OCI-LY7 (cell line): ENCODE measurements at regions not wholly inside any gene's neighbourhood (a gene's known extent, or its start where the extent isn't known, plus 50 kb on each side); places are given as distances from the start of the nearest gene placed in this dataset.
"Not testable (repeated sequence)": the region's sequence is repeated elsewhere in the genome, so short reads cannot be mapped to it uniquely, and the experiment has no call there.

Experiments used
- BruUV-seq: library from RNA; stranded (reverse); fragments of 400-500 nt; replicated peaks from 2 replicates; lab custom pipeline; 2021; lab: Mats Ljungman, UMichigan
- CTCF ChIA-PET: fragments of 300-600 bp; sonication (Branson Sonifier 250); formaldehyde crosslinking; loops from one replicate; lab custom pipeline; 2022; ENCODE audit warnings: antibody characterized with exemption; ENCODE audit not compliant: unreplicated experiment; lab: Charles Lee
- POLR2A ChIA-PET: fragments of 300-600 bp; sonication (Branson Sonifier 250); formaldehyde crosslinking; loops from one replicate; lab custom pipeline; 2022; ENCODE audit warnings: antibody characterized with exemption; lab: Charles Lee
- DNase-seq: peaks from one replicate; pipeline ENCODE4 v3.0.0-alpha.2; 2015; ENCODE audit warnings: low spot score
- H2AFZ ChIP-seq: fragments of 200-600 bp; sonication (generic), shearing (Covaris generic); 2 replicates; pipeline ENCODE4 v1.6.1; 2014; ENCODE audit warnings: mild to moderate bottlenecking, antibody characterized with exemption, low read length, moderate library complexity
- H3K27ac ChIP-seq: fragments of 200-600 bp; sonication (generic); 2 replicates; pipeline ENCODE4 v1.5.1; 2014; ENCODE audit warnings: mixed run types, low read depth, mild to moderate bottlenecking, moderate library complexity, low read length, inconsistent platforms; ENCODE audit not compliant: poor library complexity, severe bottlenecking
- H3K36me3 ChIP-seq: fragments of 200-600 bp; sonication (generic); 2 replicates; pipeline ENCODE4 v1.6.1; 2014; ENCODE audit warnings: mild to moderate bottlenecking, antibody characterized with exemption, low read length, moderate library complexity, mixed read lengths; ENCODE audit not compliant: insufficient read depth
- H3K4me1 ChIP-seq: fragments of 200-600 bp; sonication (generic); 2 replicates; pipeline ENCODE4 v1.5.1; 2014; ENCODE audit warnings: mild to moderate bottlenecking, low read length; ENCODE audit not compliant: insufficient read depth, poor library complexity, severe bottlenecking
- H3K4me2 ChIP-seq: fragments of 200-600 bp; sonication (generic); 2 replicates; pipeline ENCODE4 v1.6.1; 2014; ENCODE audit warnings: mild to moderate bottlenecking, low read length
- H3K4me3 ChIP-seq: fragments of 200-600 bp; sonication (generic); 2 replicates; pipeline ENCODE4 v1.5.1; 2014; ENCODE audit warnings: mild to moderate bottlenecking, low read depth, low read length; ENCODE audit not compliant: poor library complexity, severe bottlenecking
- H3K79me2 ChIP-seq: fragments of 200-600 bp; sonication (generic); 2 replicates; pipeline ENCODE4 v1.6.1; 2016; ENCODE audit warnings: low read depth, mild to moderate bottlenecking, low read length, moderate library complexity, mixed read lengths; ENCODE audit not compliant: insufficient read depth
- H3K9me2 ChIP-seq: fragments of 200-600 bp; sonication (generic); 2 replicates; pipeline ENCODE4 v1.6.1; 2016; ENCODE audit warnings: mild to moderate bottlenecking, low read length, mixed read lengths; ENCODE audit not compliant: insufficient read depth
- H3K9me3 ChIP-seq: fragments of 200-600 bp; sonication (generic); 2 replicates; pipeline ENCODE4 v1.6.1; 2014; ENCODE audit warnings: mild to moderate bottlenecking, mixed run types, low read length, mixed read lengths
- H4K20me1 ChIP-seq: fragments of 200-600 bp; sonication (generic); 2 replicates; pipeline ENCODE4 v1.6.1; 2014; ENCODE audit warnings: mild to moderate bottlenecking, antibody characterized with exemption, low read length, moderate library complexity, mixed read lengths; ENCODE audit not compliant: insufficient read depth
- EZH2phosphoT487 ChIP-seq: fragments of 200-600 bp; sonication (generic); IDR thresholded peaks from 2 replicates; pipeline ENCODE4 v1.6.1; 2018; ENCODE audit warnings: low read depth, borderline replicate concordance, mild to moderate bottlenecking, mixed run types, antibody characterized with exemption, low read length, moderate library complexity, mixed read lengths
- intact Hi-C: fragments of 100-400 bp; cut with micrococcal nuclease; formaldehyde crosslinking; loops from one replicate; pipeline ENCODE4 v1.10.0; 2022; ENCODE audit not compliant: unreplicated experiment
- TF ChIP-seq, protein P1 (sequence below): fragments of 200-600 bp; sonication (generic); conservative IDR thresholded peaks from 2 replicates; pipeline ENCODE4 v1.5.1; 2014; ENCODE audit warnings: mild to moderate bottlenecking, antibody characterized with exemption, low read length, moderate library complexity, mixed read lengths

DNA sequence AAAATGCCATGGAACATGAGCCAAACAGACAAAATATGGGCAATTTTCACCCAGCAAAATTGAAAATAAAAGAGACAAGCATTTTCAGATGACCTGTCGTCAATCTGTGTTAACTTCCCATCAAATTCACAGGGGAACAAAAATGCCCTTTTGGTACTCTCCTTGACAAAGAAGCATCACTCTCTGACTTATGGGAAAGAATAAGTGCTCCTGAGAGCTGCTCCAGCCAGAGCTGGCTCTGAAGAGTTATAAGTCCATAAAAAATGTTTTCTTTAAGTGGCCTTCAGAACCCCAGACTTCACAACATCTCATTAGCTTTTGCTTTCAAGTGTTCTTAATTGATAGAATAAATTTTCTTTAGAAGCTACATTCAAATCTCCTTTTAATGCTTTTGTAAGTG lies 721.4 kb upstream of the GOT2 start:
- BruUV-seq, result no TSS peak
- intact Hi-C loops, result no loop called here
- no peaks in the 10 kb centered on the region for H3K36me3 ChIP-seq

DNA sequence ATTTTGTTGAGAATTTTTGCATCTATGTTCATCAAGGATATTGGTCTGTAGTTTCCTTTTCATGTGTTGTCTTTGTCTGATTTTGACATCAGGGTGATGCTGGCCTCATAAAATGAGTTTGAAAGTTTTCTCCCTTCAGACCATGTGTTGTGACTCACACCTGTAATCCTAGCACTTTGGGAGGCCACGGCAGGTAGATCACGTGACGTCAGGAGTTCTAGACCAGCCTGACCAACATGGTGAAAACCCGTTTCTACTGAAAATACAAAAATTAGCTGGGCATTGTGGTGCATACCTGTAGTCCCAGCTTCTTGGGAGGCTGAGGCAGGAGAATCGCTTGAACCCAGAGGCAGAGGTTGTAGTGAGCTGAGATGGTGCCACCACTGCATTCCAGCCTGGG lies 716.4 kb upstream of the GOT2 start:
- DNase-seq, result not testable (repeated sequence)

More for the DNA sequence above, 721.4 kb upstream of the GOT2 start:
- ChIA-PET POLR2A (interaction anchor here (0.7 kb wide), 1 partner anchor 594 kb away, joined by 3 read pairs; no protein-coding TSS in a partner anchor), CTCF (no interaction called here)
- Histone ChIP-seq H3K4me3 (no peak overlapping the region), H4K20me1 (no peaks in the 10 kb centered on the region), H3K4me2 (no peak overlapping the region), H3K9me2 (no peaks in the 10 kb centered on the region), H3K4me1 (no peaks in the 10 kb centered on the region), H3K27ac (no peak overlapping the region), H2AFZ (no peak overlapping the region), H3K9me3 (no peaks in the 10 kb centered on the region), H3K79me2 (no peaks in the 10 kb centered on the region)
- no peak for TF ChIP-seq EZH2phosphoT487
- TF ChIP-seq, protein P1, sequence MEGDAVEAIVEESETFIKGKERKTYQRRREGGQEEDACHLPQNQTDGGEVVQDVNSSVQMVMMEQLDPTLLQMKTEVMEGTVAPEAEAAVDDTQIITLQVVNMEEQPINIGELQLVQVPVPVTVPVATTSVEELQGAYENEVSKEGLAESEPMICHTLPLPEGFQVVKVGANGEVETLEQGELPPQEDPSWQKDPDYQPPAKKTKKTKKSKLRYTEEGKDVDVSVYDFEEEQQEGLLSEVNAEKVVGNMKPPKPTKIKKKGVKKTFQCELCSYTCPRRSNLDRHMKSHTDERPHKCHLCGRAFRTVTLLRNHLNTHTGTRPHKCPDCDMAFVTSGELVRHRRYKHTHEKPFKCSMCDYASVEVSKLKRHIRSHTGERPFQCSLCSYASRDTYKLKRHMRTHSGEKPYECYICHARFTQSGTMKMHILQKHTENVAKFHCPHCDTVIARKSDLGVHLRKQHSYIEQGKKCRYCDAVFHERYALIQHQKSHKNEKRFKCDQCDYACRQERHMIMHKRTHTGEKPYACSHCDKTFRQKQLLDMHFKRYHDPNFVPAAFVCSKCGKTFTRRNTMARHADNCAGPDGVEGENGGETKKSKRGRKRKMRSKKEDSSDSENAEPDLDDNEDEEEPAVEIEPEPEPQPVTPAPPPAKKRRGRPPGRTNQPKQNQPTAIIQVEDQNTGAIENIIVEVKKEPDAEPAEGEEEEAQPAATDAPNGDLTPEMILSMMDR, result no peak
- DNase-seq, result no peak

DNA sequence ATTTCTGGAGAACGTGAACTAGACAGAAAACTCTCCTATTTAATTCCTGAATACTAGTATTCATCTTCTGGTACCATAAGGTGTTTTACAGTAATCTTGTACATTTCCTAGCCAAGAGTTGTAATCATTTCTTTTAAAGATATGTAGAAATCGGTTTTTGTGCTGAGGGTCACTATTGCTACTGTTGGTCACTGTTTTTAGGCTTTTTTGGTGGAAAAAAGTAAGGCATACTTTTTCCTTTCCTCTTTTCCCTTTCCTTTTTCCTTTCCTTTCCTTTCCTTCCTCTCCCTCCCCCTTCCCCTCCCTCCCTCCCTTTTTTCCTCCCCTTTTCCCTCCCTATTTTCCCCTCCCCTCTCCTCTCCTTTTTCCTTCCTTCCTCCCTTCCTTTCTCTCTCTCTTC lies 706.4 kb upstream of the GOT2 start:
- H3K36me3 ChIP-seq, result no peaks in the 10 kb centered on the region
- no peak overlapping the region for H3K27ac ChIP-seq
- H3K4me1 ChIP-seq, result no peaks in the 10 kb centered on the region
- H2AFZ ChIP-seq, result no peak overlapping the region
- DNase-seq, result no peak
- POLR2A ChIA-PET, result no interaction called here
- no peak for TF ChIP-seq EZH2phosphoT487
- TF ChIP-seq, protein P1, result no peak
- no peak overlapping the region for H3K4me3 ChIP-seq
- CTCF ChIA-PET, result no interaction called here
- H3K79me2 ChIP-seq, result no peaks in the 10 kb centered on the region
- BruUV-seq, result no TSS peak
- intact Hi-C loops, result no loop called here
- H3K9me2 ChIP-seq, result no peaks in the 10 kb centered on the region
- no peaks in the 10 kb centered on the region for H4K20me1 ChIP-seq
- H3K9me3 ChIP-seq, result no peaks in the 10 kb centered on the region
- no peak overlapping the region for H3K4me2 ChIP-seq

More for the DNA sequence above, 716.4 kb upstream of the GOT2 start:
- H4K20me1 ChIP-seq, POLR2A ChIA-PET, H3K36me3 ChIP-seq, H3K9me2 ChIP-seq, intact Hi-C loops, H3K4me3 ChIP-seq, H2AFZ ChIP-seq, H3K9me3 ChIP-seq, H3K4me1 ChIP-seq, CTCF ChIA-PET, H3K79me2 ChIP-seq, H3K27ac ChIP-seq, H3K4me2 ChIP-seq, BruUV-seq: not testable (repeated sequence)
